ENCODE measurements at regions not wholly inside any gene's neighbourhood (a gene's known extent, or its start where the extent isn't known, plus 50 kb on each side); places are given as distances from the start of the nearest gene placed in this dataset.

GRCh38 chr6:159461998-159462397, 231.0 kb downstream of the SOD2 start:
- no peak for TF ChIP-seq CTCF (IDR thresholded peaks at IDR 0.05 in 8 of 11, conservative IDR thresholded peaks at IDR 0.05 in 3 of 11)
- no peak for TF ChIP-seq POLR2AphosphoS5 (IDR thresholded peaks at IDR 0.05)
- TF ChIP-seq POLR2A (IDR thresholded peaks at IDR 0.05), result no peak

All from spleen (tissue), 7 donors.